ENCODE measurements at regions not wholly inside any gene's neighbourhood (a gene's known extent, or its start where the extent isn't known, plus 50 kb on each side); places are given as distances from the start of the nearest gene placed in this dataset.

GRCh38 chr4:181550381-181550780, 692.8 kb upstream of the TENM3 start:
- no peak overlapping the region for H4K91ac ChIP-seq (ENCODE audit: low read depth, low read length, poor library complexity)
- no peak for DNase-seq (ENCODE audit: low spot score)
- no peaks in the 10 kb centered on the region for H3K79me1 ChIP-seq (ENCODE audit: low read depth, low read length)
- no peak overlapping the region for H3K4ac ChIP-seq (ENCODE audit: low read length)
- H3K4me2 ChIP-seq (ENCODE audit: insufficient read depth, low read length, poor library complexity, severe bottlenecking) = no peak overlapping the region
- H2BK5ac ChIP-seq (ENCODE audit: low read length) = no peak overlapping the region
- H4K8ac ChIP-seq (ENCODE audit: low read depth, low read length) = no peak overlapping the region
- no peak overlapping the region for H3K9ac ChIP-seq (ENCODE audit: low read depth, low read length, poor library complexity)
- H2AFZ ChIP-seq (ENCODE audit: low read length) = no peak overlapping the region
- no peak overlapping the region for H2BK120ac ChIP-seq (ENCODE audit: low read depth, low read length)
- H3K27me3 ChIP-seq (ENCODE audit: control insufficient read depth in 3 of 3, insufficient read depth in 3 of 3, low read depth in 1 of 3, low read length in 3 of 3) = no peaks in the 10 kb centered on the region
- H3K36me3 ChIP-seq (replicated peaks in 1 of 2; ENCODE audit: control insufficient read depth in 2 of 2, insufficient read depth in 2 of 2, low read length in 2 of 2) = no peaks in the 10 kb centered on the region
- no peaks in the 10 kb centered on the region for H3K4me1 ChIP-seq (ENCODE audit: control insufficient read depth in 2 of 2, insufficient read depth in 1 of 2, low read depth in 1 of 2, low read length in 2 of 2)
- H2BK15ac ChIP-seq (ENCODE audit: low read length) = no peak overlapping the region
- WGBS, 2 donors (ENCODE audit: extremely low coverage in 2 of 2, insufficient read length in 2 of 2, insufficient replicate concordance in 1 of 2) = no CpG with 5 or more reads among the region's 1 CpG
- H3K4me3 ChIP-seq (ENCODE audit: low read length in 2 of 2) = no peak overlapping the region
- no peaks in the 10 kb centered on the region for H3K9me3 ChIP-seq (replicated peaks in 1 of 2; ENCODE audit: control insufficient read depth in 2 of 2, insufficient read depth in 1 of 2, low read depth in 1 of 2, low read length in 2 of 2)
- no peak overlapping the region for H3K18ac ChIP-seq (ENCODE audit: low read length)
- no peak overlapping the region for H3K27ac ChIP-seq (replicated peaks; ENCODE audit: low read length)
- H3K14ac ChIP-seq (ENCODE audit: low read length) = no peak overlapping the region
- H2BK12ac ChIP-seq (ENCODE audit: low read length) = no peak overlapping the region
- no peak overlapping the region for H3K23ac ChIP-seq (ENCODE audit: low read depth, low read length, poor library complexity)
- H2AK5ac ChIP-seq (ENCODE audit: low read depth, low read length) = no peak overlapping the region

GRCh38 chr4:181559637-181560036, 683.6 kb upstream of the TENM3 start:
- Histone ChIP-seq H3K18ac (ENCODE audit: low read length) (no peak overlapping the region), H3K14ac (ENCODE audit: low read length) (no peak overlapping the region), H3K4me1 (ENCODE audit: control insufficient read depth in 2 of 2, insufficient read depth in 1 of 2, low read depth in 1 of 2, low read length in 2 of 2) (no peaks in the 10 kb centered on the region), H3K9ac (ENCODE audit: low read depth, low read length, poor library complexity) (no peak overlapping the region), H3K4me2 (ENCODE audit: insufficient read depth, low read length, poor library complexity, severe bottlenecking) (no peak overlapping the region), H2BK15ac (ENCODE audit: low read length) (no peak overlapping the region), H3K27me3 (ENCODE audit: control insufficient read depth in 3 of 3, insufficient read depth in 3 of 3, low read depth in 1 of 3, low read length in 3 of 3) (no peaks in the 10 kb centered on the region), H3K36me3 (replicated peaks in 1 of 2; ENCODE audit: control insufficient read depth in 2 of 2, insufficient read depth in 2 of 2, low read length in 2 of 2) (no peaks in the 10 kb centered on the region), H3K79me1 (ENCODE audit: low read depth, low read length) (no peaks in the 10 kb centered on the region), H2AK5ac (ENCODE audit: low read depth, low read length) (no peak overlapping the region), H2AFZ (ENCODE audit: low read length) (no peak overlapping the region), H2BK12ac (ENCODE audit: low read length) (no peak overlapping the region), H2BK5ac (ENCODE audit: low read length) (no peak overlapping the region), H3K23ac (ENCODE audit: low read depth, low read length, poor library complexity) (no peak overlapping the region), H3K9me3 (replicated peaks in 1 of 2; ENCODE audit: control insufficient read depth in 2 of 2, insufficient read depth in 1 of 2, low read depth in 1 of 2, low read length in 2 of 2) (peaks cover 0 to 2% of the 10 kb centered on the region in 2 donors), H3K27ac (replicated peaks; ENCODE audit: low read length) (no peak overlapping the region), H3K4me3 (ENCODE audit: low read length in 2 of 2) (no peak overlapping the region), H2BK120ac (ENCODE audit: low read depth, low read length) (no peak overlapping the region), H4K8ac (ENCODE audit: low read depth, low read length) (no peak overlapping the region), H3K4ac (ENCODE audit: low read length) (no peak overlapping the region), H4K91ac (ENCODE audit: low read depth, low read length, poor library complexity) (no peak overlapping the region)
- no peak for DNase-seq (ENCODE audit: low spot score)
- no CpG with 5 or more reads among the region's 4 CpGs for WGBS, 2 donors (ENCODE audit: extremely low coverage in 2 of 2, insufficient read length in 2 of 2, insufficient replicate concordance in 1 of 2)

GRCh38 chr4:181562399-181562798, 680.8 kb upstream of the TENM3 start:
- no peak overlapping the region for H3K18ac ChIP-seq (ENCODE audit: low read length)
- no peak overlapping the region for H2BK15ac ChIP-seq (ENCODE audit: low read length)
- no peak overlapping the region for H3K23ac ChIP-seq (ENCODE audit: low read depth, low read length, poor library complexity)
- H3K79me1 ChIP-seq (ENCODE audit: low read depth, low read length) = no peaks in the 10 kb centered on the region
- no peaks in the 10 kb centered on the region for H3K36me3 ChIP-seq (replicated peaks in 1 of 2; ENCODE audit: control insufficient read depth in 2 of 2, insufficient read depth in 2 of 2, low read length in 2 of 2)
- H2BK120ac ChIP-seq (ENCODE audit: low read depth, low read length) = no peak overlapping the region
- no peak overlapping the region for H3K4me2 ChIP-seq (ENCODE audit: insufficient read depth, low read length, poor library complexity, severe bottlenecking)
- no peak overlapping the region for H4K91ac ChIP-seq (ENCODE audit: low read depth, low read length, poor library complexity)
- no peak overlapping the region for H2BK5ac ChIP-seq (ENCODE audit: low read length)
- DNase-seq (ENCODE audit: low spot score) = no peak
- no peak overlapping the region for H3K9ac ChIP-seq (ENCODE audit: low read depth, low read length, poor library complexity)
- H3K4ac ChIP-seq (ENCODE audit: low read length) = no peak overlapping the region
- no peaks in the 10 kb centered on the region for H3K4me1 ChIP-seq (ENCODE audit: control insufficient read depth in 2 of 2, insufficient read depth in 1 of 2, low read depth in 1 of 2, low read length in 2 of 2)
- no CpG with 5 or more reads among the region's 2 CpGs for WGBS, 2 donors (ENCODE audit: extremely low coverage in 2 of 2, insufficient read length in 2 of 2, insufficient replicate concordance in 1 of 2)
- H2BK12ac ChIP-seq (ENCODE audit: low read length) = no peak overlapping the region
- no peak overlapping the region for H2AFZ ChIP-seq (ENCODE audit: low read length)
- H3K27me3 ChIP-seq (ENCODE audit: control insufficient read depth in 3 of 3, insufficient read depth in 3 of 3, low read depth in 1 of 3, low read length in 3 of 3) = no peaks in the 10 kb centered on the region
- no peak overlapping the region for H3K4me3 ChIP-seq (ENCODE audit: low read length in 2 of 2)
- no peak overlapping the region for H2AK5ac ChIP-seq (ENCODE audit: low read depth, low read length)
- H4K8ac ChIP-seq (ENCODE audit: low read depth, low read length) = no peak overlapping the region
- no peak overlapping the region for H3K14ac ChIP-seq (ENCODE audit: low read length)
- peaks cover 0 to 2% of the 10 kb centered on the region in 2 donors for H3K9me3 ChIP-seq (replicated peaks in 1 of 2; ENCODE audit: control insufficient read depth in 2 of 2, insufficient read depth in 1 of 2, low read depth in 1 of 2, low read length in 2 of 2)
- H3K27ac ChIP-seq (replicated peaks; ENCODE audit: low read length) = no peak overlapping the region

GRCh38 chr4:181564625-181565024, 678.6 kb upstream of the TENM3 start:
- no peak for DNase-seq (ENCODE audit: low spot score)
- Histone ChIP-seq H4K8ac (ENCODE audit: low read depth, low read length) (no peak overlapping the region), H3K27me3 (ENCODE audit: control insufficient read depth in 3 of 3, insufficient read depth in 3 of 3, low read depth in 1 of 3, low read length in 3 of 3) (no peaks in the 10 kb centered on the region), H3K27ac (replicated peaks; ENCODE audit: low read length) (no peak overlapping the region), H2AFZ (ENCODE audit: low read length) (no peak overlapping the region), H3K23ac (ENCODE audit: low read depth, low read length, poor library complexity) (no peak overlapping the region), H3K4me1 (ENCODE audit: control insufficient read depth in 2 of 2, insufficient read depth in 1 of 2, low read depth in 1 of 2, low read length in 2 of 2) (no peaks in the 10 kb centered on the region), H3K4ac (ENCODE audit: low read length) (no peak overlapping the region), H3K9ac (ENCODE audit: low read depth, low read length, poor library complexity) (no peak overlapping the region), H2BK15ac (ENCODE audit: low read length) (no peak overlapping the region), H3K36me3 (replicated peaks in 1 of 2; ENCODE audit: control insufficient read depth in 2 of 2, insufficient read depth in 2 of 2, low read length in 2 of 2) (no peaks in the 10 kb centered on the region), H2AK5ac (ENCODE audit: low read depth, low read length) (no peak overlapping the region), H3K4me2 (ENCODE audit: insufficient read depth, low read length, poor library complexity, severe bottlenecking) (no peak overlapping the region), H3K79me1 (ENCODE audit: low read depth, low read length) (no peaks in the 10 kb centered on the region), H3K14ac (ENCODE audit: low read length) (no peak overlapping the region), H4K91ac (ENCODE audit: low read depth, low read length, poor library complexity) (no peak overlapping the region), H3K18ac (ENCODE audit: low read length) (no peak overlapping the region), H2BK12ac (ENCODE audit: low read length) (no peak overlapping the region), H2BK5ac (ENCODE audit: low read length) (no peak overlapping the region), H3K9me3 (replicated peaks in 1 of 2; ENCODE audit: control insufficient read depth in 2 of 2, insufficient read depth in 1 of 2, low read depth in 1 of 2, low read length in 2 of 2) (peaks cover 0 to 2% of the 10 kb centered on the region in 2 donors), H2BK120ac (ENCODE audit: low read depth, low read length) (no peak overlapping the region), H3K4me3 (ENCODE audit: low read length in 2 of 2) (no peak overlapping the region)
- no CpG with 5 or more reads among the region's 6 CpGs for WGBS, 2 donors (ENCODE audit: extremely low coverage in 2 of 2, insufficient read length in 2 of 2, insufficient replicate concordance in 1 of 2)

Measured in neuronal stem cell (in vitro differentiated cells).